Liver (tissue), 8 donors: ENCODE measurements at regions not wholly inside any gene's neighbourhood (a gene's known extent, or its start where the extent isn't known, plus 50 kb on each side); places are given as distances from the start of the nearest gene placed in this dataset.

Experiments used
- DNase-seq: peaks from one replicate; pipeline ENCODE4 v3.0.0-alpha.2; 2017; ENCODE audit warnings: low spot score
- H3K27ac ChIP-seq, 2 donors: one replicate each; pipeline ENCODE4 v1.7.0; 2013; ENCODE audit warnings: inconsistent platforms in 2 of 2, low read length in 2 of 2, control low read depth in 1 of 2, low read depth in 1 of 2, mild to moderate bottlenecking in 1 of 2
- H3K27me3 ChIP-seq, 4 donors: one replicate each; pipeline versions ENCODE4 v1.6.1 to v1.7.0; 2013; ENCODE audit warnings: low read length in 3 of 4, inconsistent platforms in 1 of 4, mild to moderate bottlenecking in 1 of 4, moderate library complexity in 1 of 4; ENCODE audit not compliant: control insufficient read depth in 4 of 4, insufficient read depth in 4 of 4
- H3K36me3 ChIP-seq, 4 donors: one replicate each; pipeline versions ENCODE4 v1.6.1 to v1.7.0; 2013; ENCODE audit warnings: low read length in 3 of 4, mild to moderate bottlenecking in 3 of 4, low read depth in 1 of 4, moderate library complexity in 1 of 4; ENCODE audit not compliant: control insufficient read depth in 4 of 4, insufficient read depth in 3 of 4
- H3K4me1 ChIP-seq, 4 donors: one replicate each; pipeline versions ENCODE4 v1.6.1 to v1.7.0; 2013; ENCODE audit warnings: low read length in 3 of 4, mild to moderate bottlenecking in 3 of 4, moderate library complexity in 1 of 4; ENCODE audit not compliant: control insufficient read depth in 4 of 4, insufficient read depth in 4 of 4
- H3K4me3 ChIP-seq, 3 donors: one replicate each; pipeline versions ENCODE4 v1.6.1 to v1.7.0; 2013; ENCODE audit warnings: low read length in 3 of 3, control low read depth in 1 of 3, low read depth in 1 of 3, mild to moderate bottlenecking in 1 of 3
- H3K9ac ChIP-seq, 2 donors: one replicate each; pipeline ENCODE4 v1.7.0; 2013; ENCODE audit warnings: low read length in 2 of 2, mild to moderate bottlenecking in 2 of 2, moderate library complexity in 2 of 2, control low read depth in 1 of 2, low read depth in 1 of 2
- H3K9me3 ChIP-seq, 4 donors: one replicate each; pipeline versions ENCODE4 v1.6.1 to v1.7.0; 2013; ENCODE audit warnings: low read length in 3 of 4; ENCODE audit not compliant: control insufficient read depth in 4 of 4
- CTCF ChIP-seq: fragments of 150-350 bp; IDR thresholded peaks from 2 replicates; pipeline ENCODE4 v1.5.1; 2017; ENCODE audit warnings: improper control_type of control experiment, low read depth, low read length; ENCODE audit not compliant: missing input control
- EGR1 ChIP-seq, 2 donors: IDR thresholded peaks; 2 replicates each; pipeline ENCODE4 v1.6.1; 2016 to 2018; ENCODE audit warnings: antibody characterized with exemption in 2 of 2, low read depth in 2 of 2
- FOXA1 ChIP-seq: IDR thresholded peaks from 2 replicates; pipeline ENCODE4 v1.6.1; 2016; ENCODE audit warnings: antibody characterized with exemption
- FOXA2 ChIP-seq: IDR thresholded peaks from 2 replicates; pipeline ENCODE4 v1.6.1; 2016; ENCODE audit warnings: antibody characterized with exemption
- GABPA ChIP-seq, 2 donors: IDR thresholded peaks in 1 of 2; conservative IDR thresholded peaks in 1 of 2; 2 replicates each; pipeline ENCODE4 v1.6.1; 2016; ENCODE audit warnings: antibody characterized with exemption in 2 of 2, mild to moderate bottlenecking in 1 of 2, moderate library complexity in 1 of 2
- HNF4A ChIP-seq, 2 donors: conservative IDR thresholded peaks; 2 replicates each; pipeline ENCODE4 v1.6.1; 2016; ENCODE audit warnings: antibody characterized with exemption in 2 of 2, mild to moderate bottlenecking in 2 of 2
- HNF4G ChIP-seq: IDR thresholded peaks from 2 replicates; pipeline ENCODE4 v1.6.1; 2016; ENCODE audit warnings: antibody characterized with exemption
- JUND ChIP-seq, 2 donors: IDR thresholded peaks; 2 replicates each; pipeline ENCODE4 v1.6.1; 2016; ENCODE audit warnings: antibody characterized with exemption in 2 of 2
- MAX ChIP-seq: IDR thresholded peaks from 2 replicates; pipeline ENCODE4 v1.6.1; 2016; ENCODE audit warnings: antibody characterized with exemption
- NR2F2 ChIP-seq: IDR thresholded peaks from 2 replicates; pipeline ENCODE4 v1.6.1; 2016; ENCODE audit warnings: antibody characterized with exemption
- RAD21 ChIP-seq, 2 donors: IDR thresholded peaks; 2 replicates each; pipeline ENCODE4 v1.6.1; 2016; ENCODE audit warnings: antibody characterized with exemption in 2 of 2, mild to moderate bottlenecking in 2 of 2
- REST ChIP-seq: IDR thresholded peaks from 2 replicates; pipeline ENCODE4 v1.6.1; 2016; ENCODE audit warnings: antibody characterized with exemption, mild to moderate bottlenecking
- RXRA ChIP-seq, 2 donors: IDR thresholded peaks; 2 replicates each; pipeline ENCODE4 v1.6.1; 2017 to 2018; ENCODE audit warnings: antibody characterized with exemption in 2 of 2, mild to moderate bottlenecking in 1 of 2
- SP1 ChIP-seq: IDR thresholded peaks from 2 replicates; pipeline ENCODE4 v1.6.1; 2018; ENCODE audit warnings: antibody characterized with exemption, mild to moderate bottlenecking
- TAF1 ChIP-seq: conservative IDR thresholded peaks from 2 replicates; pipeline ENCODE4 v1.6.1; 2016; ENCODE audit warnings: antibody characterized with exemption, mild to moderate bottlenecking
- YY1 ChIP-seq: IDR thresholded peaks from 2 replicates; pipeline ENCODE4 v1.6.1; 2016; ENCODE audit warnings: antibody characterized with exemption, mild to moderate bottlenecking
- ZBTB33 ChIP-seq: IDR thresholded peaks from 2 replicates; pipeline ENCODE4 v1.6.1; 2016; ENCODE audit warnings: antibody characterized with exemption
- WGBS: extraction: QIAGEN DNeasy Blood & Tissue Kit; methylation state at CpG from one replicate; pipeline ENCODE4 v1.1.7; 2013; 5-methylcytosine and 5-hydroxymethylcytosine counted together
- TF ChIP-seq, protein P1 (sequence below): IDR thresholded peaks from 2 replicates; pipeline ENCODE4 v1.6.1; 2016; ENCODE audit warnings: antibody characterized with exemption
- donor health status: healthy.
- donor health status: healthy.
- donor health status: healthy.
- donor health status: healthy.
- donor health status: healthy.

DNA sequence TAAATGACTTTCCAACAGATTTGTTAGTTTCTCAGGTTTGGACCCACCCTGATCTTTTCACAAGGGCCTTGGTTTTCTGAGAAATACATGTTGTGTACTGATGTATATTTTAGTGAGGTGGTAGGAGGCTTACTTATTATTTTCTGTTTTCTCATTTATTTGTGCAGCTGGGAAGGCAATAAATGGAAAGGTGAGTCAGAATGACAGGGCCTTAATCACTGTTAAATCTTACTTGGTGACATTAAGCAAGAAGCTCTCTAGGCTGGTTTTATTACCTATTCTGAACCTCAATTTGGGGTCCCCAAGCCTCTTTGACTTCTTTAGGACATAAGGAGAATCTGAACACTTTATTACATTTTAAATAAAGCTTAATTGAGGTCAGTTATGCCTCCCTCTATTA, 214.0 kb upstream of the DAB2 start:
- Histone ChIP-seq H3K4me3 (no peak overlapping the region), H3K27ac (no peak overlapping the region), H3K9ac (no peak overlapping the region), H3K4me1 (peaks cover 0 to 1% (median 0%) of the 10 kb centered on the region in 4 donors), H3K27me3 (no peaks in the 10 kb centered on the region), H3K9me3 (peaks cover 0 to 3% (median 0%) of the 10 kb centered on the region in 4 donors), H3K36me3 (no peaks in the 10 kb centered on the region)
- no peak for TF ChIP-seq ZBTB33
- TF ChIP-seq YY1 = no peak
- no peak for TF ChIP-seq GABPA (IDR thresholded peaks at IDR 0.05 in 1 of 2, conservative IDR thresholded peaks at IDR 0.05 in 1 of 2)
- TF ChIP-seq SP1 = no peak
- no peak for TF ChIP-seq RAD21 (IDR thresholded peaks at IDR 0.05)
- TF ChIP-seq FOXA1 = no peak
- TF ChIP-seq TAF1 = no peak
- TF ChIP-seq HNF4A (conservative IDR thresholded peaks at IDR 0.05) = no peak
- no peak for TF ChIP-seq MAX
- no peak for TF ChIP-seq REST
- TF ChIP-seq FOXA2 = no peak
- TF ChIP-seq JUND (IDR thresholded peaks at IDR 0.05) = no peak
- TF ChIP-seq EGR1 (IDR thresholded peaks at IDR 0.05; ENCODE audit: low read depth in 2 of 2) = no peak
- TF ChIP-seq HNF4G = no peak
- TF ChIP-seq CTCF = no peak
- no peak for TF ChIP-seq RXRA (IDR thresholded peaks at IDR 0.05)
- TF ChIP-seq, protein P1, sequence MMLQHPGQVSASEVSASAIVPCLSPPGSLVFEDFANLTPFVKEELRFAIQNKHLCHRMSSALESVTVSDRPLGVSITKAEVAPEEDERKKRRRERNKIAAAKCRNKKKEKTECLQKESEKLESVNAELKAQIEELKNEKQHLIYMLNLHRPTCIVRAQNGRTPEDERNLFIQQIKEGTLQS = no peak
- no peak for TF ChIP-seq NR2F2
- no peak for DNase-seq

DNA sequence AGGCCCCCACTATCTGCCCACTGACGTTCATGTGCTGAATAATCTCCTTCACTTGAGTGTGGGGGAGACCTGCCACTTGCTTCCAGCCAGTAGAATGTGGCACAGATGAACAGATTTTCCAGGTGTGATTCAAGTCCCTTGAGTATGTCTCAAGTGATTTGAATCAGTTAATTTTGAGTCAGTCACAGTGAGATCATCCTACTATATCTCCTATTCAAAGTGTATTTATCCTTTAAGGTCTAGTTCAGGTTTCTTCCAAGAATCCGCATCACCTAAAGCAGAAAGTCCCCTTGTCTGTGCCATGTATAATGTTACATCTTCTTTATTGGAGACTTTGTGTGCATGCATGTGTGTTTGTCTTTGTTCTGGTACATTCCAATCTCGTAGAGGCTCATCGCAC, 208.3 kb upstream of the DAB2 start:
- H3K9ac ChIP-seq = no peak overlapping the region
- TF ChIP-seq YY1 = no peak
- TF ChIP-seq TAF1 = no peak
- no peak overlapping the region for H3K4me3 ChIP-seq
- no peak for DNase-seq
- no peaks in the 10 kb centered on the region for H3K27me3 ChIP-seq
- no peaks in the 10 kb centered on the region for H3K36me3 ChIP-seq
- H3K4me1 ChIP-seq = no peaks in the 10 kb centered on the region
- no peak overlapping the region for H3K27ac ChIP-seq
- peaks cover 0 to 4% (median 0%) of the 10 kb centered on the region in 4 donors for H3K9me3 ChIP-seq
- WGBS = 89% methylated on average over 4 of the region's 4 CpGs
